Type B pancreatic cell (in vitro differentiated cells): ENCODE measurements at regions not wholly inside any gene's neighbourhood (a gene's known extent, or its start where the extent isn't known, plus 50 kb on each side); places are given as distances from the start of the nearest gene placed in this dataset.
"Not testable (repeated sequence)": the region's sequence is repeated elsewhere in the genome, so short reads cannot be mapped to it uniquely, and the experiment has no call there.

ENCODE experiments used
- DNase-seq: peaks from one replicate; pipeline ENCODE4 v3.0.0; 2021; ENCODE audit warnings: mixed read lengths; ENCODE audit not compliant: unreplicated experiment; ENCODE audit errors: extremely low spot score
- H3K27ac Mint-ChIP-seq: 2 replicates; pipeline ENCODE4 v1.8.0; 2021; ENCODE audit warnings: mild to moderate bottlenecking, mixed read lengths
- H3K27me3 Mint-ChIP-seq: 2 replicates; pipeline ENCODE4 v1.8.0; 2021; ENCODE audit warnings: mixed read lengths
- H3K36me3 Mint-ChIP-seq: 2 replicates; pipeline ENCODE4 v1.8.0; 2021; ENCODE audit warnings: mixed read lengths
- H3K4me1 Mint-ChIP-seq: one replicate; pipeline ENCODE4 v1.8.0; 2021; ENCODE audit warnings: mixed read lengths; ENCODE audit not compliant: unreplicated experiment
- H3K4me3 Mint-ChIP-seq: 2 replicates; pipeline ENCODE4 v1.8.0; 2021; ENCODE audit warnings: mild to moderate bottlenecking, mixed read lengths
- H3K9me3 Mint-ChIP-seq: 2 replicates; pipeline ENCODE4 v1.8.0; 2021; ENCODE audit warnings: mixed read lengths
- CTCF ChIP-seq: fragments of 200-600 bp; sonication (generic); conservative IDR thresholded peaks from 2 replicates; pipeline ENCODE4 v1.5.0; 2021; ENCODE audit warnings: antibody characterized with exemption, mild to moderate bottlenecking

DNA sequence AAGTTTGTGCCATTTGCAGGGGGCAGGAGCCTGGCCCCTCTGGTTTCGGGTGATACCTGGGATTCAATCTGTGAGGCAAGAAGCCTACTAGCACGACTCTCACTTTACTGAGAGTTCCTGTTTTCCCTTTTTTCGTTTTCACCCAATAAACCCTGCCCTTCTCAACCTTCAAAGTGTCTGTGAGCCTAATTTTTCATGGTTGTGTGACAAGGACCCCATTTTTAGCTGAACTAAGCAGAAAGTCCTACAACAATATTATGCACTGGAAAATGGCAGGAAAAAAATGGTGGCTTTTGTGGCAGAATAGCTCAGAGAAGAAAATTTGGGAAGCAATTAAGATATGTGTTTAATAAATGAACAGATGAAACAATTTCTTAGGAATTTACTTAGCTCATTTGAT, 432.1 kb downstream of the C12orf50 start:
- Mint-ChIP-seq H3K9me3 (no peaks in the 10 kb centered on the region), H3K36me3 (no peaks in the 10 kb centered on the region), H3K4me1 (peaks cover 7% of the 10 kb centered on the region), H3K27me3 (no peaks in the 10 kb centered on the region), H3K27ac (no peak overlapping the region), H3K4me3 (no peak overlapping the region)
- no peak for TF ChIP-seq CTCF
- DNase-seq: no peak

GRCh38 chr12:87596636-87597035, 432.6 kb downstream of the C12orf50 start:
- no peak overlapping the region for H3K27ac Mint-ChIP-seq
- no peaks in the 10 kb centered on the region for H3K36me3 Mint-ChIP-seq
- H3K27me3 Mint-ChIP-seq: no peaks in the 10 kb centered on the region
- DNase-seq: no peak
- H3K9me3 Mint-ChIP-seq: no peaks in the 10 kb centered on the region
- peaks cover 7% of the 10 kb centered on the region for H3K4me1 Mint-ChIP-seq
- H3K4me3 Mint-ChIP-seq: no peak overlapping the region
- TF ChIP-seq CTCF: no peak

DNA sequence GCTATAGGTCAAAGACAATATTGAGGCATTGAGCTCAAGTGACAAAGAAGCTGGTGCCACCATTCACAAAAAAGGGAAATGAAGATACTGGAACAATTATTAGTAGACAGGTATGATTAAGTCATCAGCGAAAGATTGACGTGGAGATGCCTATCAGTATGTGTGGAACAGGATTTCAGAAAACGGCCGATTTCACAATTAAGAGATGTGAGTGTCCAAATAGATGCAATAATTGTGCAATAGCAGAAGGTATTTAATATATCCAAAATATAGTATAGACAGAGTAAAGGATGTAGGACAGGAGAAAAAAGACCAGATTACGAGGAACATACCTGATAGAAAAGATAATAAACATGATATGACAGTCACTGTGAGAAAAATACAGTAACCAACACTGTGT, 433.1 kb downstream of the C12orf50 start:
- H3K4me1 Mint-ChIP-seq: peaks cover 7% of the 10 kb centered on the region
- TF ChIP-seq CTCF: no peak
- DNase-seq: no peak
- no peak overlapping the region for H3K27ac Mint-ChIP-seq
- H3K9me3 Mint-ChIP-seq: peaks cover 4% of the 10 kb centered on the region
- H3K36me3 Mint-ChIP-seq: no peaks in the 10 kb centered on the region
- no peaks in the 10 kb centered on the region for H3K27me3 Mint-ChIP-seq
- no peak overlapping the region for H3K4me3 Mint-ChIP-seq

DNA sequence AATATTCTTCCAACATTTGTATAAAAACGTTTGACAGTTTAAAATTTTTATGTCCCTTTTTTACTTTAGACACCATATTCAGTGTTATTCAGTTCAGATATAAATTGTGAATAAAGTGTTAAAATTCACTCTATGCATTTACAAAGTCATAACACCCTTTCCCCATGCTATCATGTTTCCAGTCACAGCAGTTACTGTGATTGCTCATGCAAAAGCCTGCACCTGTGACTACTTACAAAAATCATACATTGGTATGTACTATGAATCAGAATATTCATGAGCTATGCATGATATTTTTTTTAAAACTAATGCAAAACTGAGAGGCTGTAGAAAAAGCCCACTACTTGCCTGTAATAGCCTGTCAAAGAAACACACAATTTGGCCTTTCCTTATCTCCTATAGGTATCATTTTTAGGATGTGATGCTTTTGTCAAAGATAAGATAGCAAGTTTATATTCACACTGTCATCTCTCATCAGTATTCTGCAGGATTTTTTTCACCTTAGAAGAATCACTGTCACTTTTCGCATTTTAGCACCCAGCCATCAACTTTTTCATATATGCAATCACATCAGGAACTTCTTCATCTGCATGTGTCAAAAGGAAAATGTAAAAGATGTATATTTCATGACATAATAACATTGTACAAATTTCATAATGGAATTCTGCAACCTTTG, 443.2 kb downstream of the C12orf50 start:
- Mint-ChIP-seq H3K27me3 (no peaks in the 10 kb centered on the region), H3K36me3 (no peaks in the 10 kb centered on the region), H3K4me1 (no peaks in the 10 kb centered on the region), H3K9me3 (no peaks in the 10 kb centered on the region), H3K4me3 (no peak overlapping the region), H3K27ac (no peak overlapping the region)
- no peak for DNase-seq
- TF ChIP-seq CTCF: no peak

GRCh38 chr12:87579091-87579490, 450.1 kb downstream of the C12orf50 start:
- not testable (repeated sequence) for H3K36me3 Mint-ChIP-seq, H3K9me3 Mint-ChIP-seq, H3K4me3 Mint-ChIP-seq, DNase-seq, H3K27me3 Mint-ChIP-seq, H3K4me1 Mint-ChIP-seq, H3K27ac Mint-ChIP-seq

DNA sequence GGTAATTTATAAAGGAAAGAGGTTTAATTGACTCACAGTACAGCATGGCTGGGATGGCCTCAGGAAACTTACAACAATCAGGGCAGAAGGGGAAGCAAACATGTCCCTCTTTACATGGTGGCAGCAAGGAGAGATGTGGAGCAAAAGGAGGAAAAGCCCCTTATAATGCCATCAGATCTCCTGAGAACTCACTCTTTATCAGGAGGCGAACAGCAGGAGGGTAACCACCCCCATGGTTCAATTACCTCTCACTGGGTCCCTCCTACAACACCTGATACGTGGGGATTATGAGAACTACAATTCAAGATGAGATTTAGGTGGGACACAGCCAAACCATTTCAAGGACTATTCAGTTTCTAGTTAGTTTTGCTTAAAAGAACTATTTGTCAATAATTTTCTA, 453.3 kb downstream of the C12orf50 start:
- no peaks in the 10 kb centered on the region for H3K27me3 Mint-ChIP-seq
- TF ChIP-seq CTCF: no peak
- no peak overlapping the region for H3K27ac Mint-ChIP-seq
- no peaks in the 10 kb centered on the region for H3K4me1 Mint-ChIP-seq
- DNase-seq: no peak
- H3K36me3 Mint-ChIP-seq: no peaks in the 10 kb centered on the region
- H3K9me3 Mint-ChIP-seq: no peaks in the 10 kb centered on the region
- H3K4me3 Mint-ChIP-seq: no peak overlapping the region

- H3K27me3 Mint-ChIP-seq, H3K4me1 Mint-ChIP-seq, H3K9me3 Mint-ChIP-seq, H3K36me3 Mint-ChIP-seq, H3K4me3 Mint-ChIP-seq, H3K27ac Mint-ChIP-seq, DNase-seq: not testable (repeated sequence)
These were observed 462.3 kb downstream of the C12orf50 start for GRCh38 chr12:87566918-87567317.
